ENCODE measurements at regions not wholly inside any gene's neighbourhood (a gene's known extent, or its start where the extent isn't known, plus 50 kb on each side); places are given as distances from the start of the nearest gene placed in this dataset.
A peak's percentile ranks its signal among the peaks of the same experiment; 100 is the strongest.

- H3K4me1 ChIP-seq (ENCODE audit: control insufficient read depth, insufficient read depth, low read length) = no peaks in the 10 kb centered on the region
- ATAC-seq (no peak), DNase-seq (no peak)
- no peak overlapping the region for H3K4me3 ChIP-seq (ENCODE audit: low read length)
- H3K27ac ChIP-seq (ENCODE audit: low read length) = no peak overlapping the region
- H3K27me3 ChIP-seq (ENCODE audit: control insufficient read depth, insufficient read depth) = no peaks in the 10 kb centered on the region
- intact Hi-C loops (cut with DNase I) = no loop called here
- 29% methylated on average over 9 of the region's 9 CpGs for WGBS
- H3K9me3 ChIP-seq (ENCODE audit: control insufficient read depth, low read length) = no peaks in the 10 kb centered on the region
These were observed 469.1 kb downstream of the SOX2 start for GRCh38 chr3:182180654-182181385.

- Histone ChIP-seq H3K4me1 (ENCODE audit: control insufficient read depth, insufficient read depth, low read length) (no peaks in the 10 kb centered on the region), H3K4me3 (ENCODE audit: low read length) (no peak overlapping the region), H3K27me3 (ENCODE audit: control insufficient read depth, insufficient read depth) (no peaks in the 10 kb centered on the region), H3K27ac (ENCODE audit: low read length) (no peak overlapping the region), H3K9me3 (ENCODE audit: control insufficient read depth, low read length) (no peaks in the 10 kb centered on the region)
- no peak for ATAC-seq
- 72% methylated on average over 5 of the region's 5 CpGs for WGBS
- DNase-seq = no peak
- intact Hi-C loops (cut with DNase I) = no loop called here
These were observed 470.8 kb downstream of the SOX2 start for GRCh38 chr3:182182531-182182968.

GRCh38 chr3:182183716-182184430 is 472.1 kb downstream of the SOX2 start:
- DNase-seq = no peak
- no peaks in the 10 kb centered on the region for H3K9me3 ChIP-seq (ENCODE audit: control insufficient read depth, low read length)
- 55% methylated on average over 6 of the region's 6 CpGs for WGBS
- H3K4me1 ChIP-seq (ENCODE audit: control insufficient read depth, insufficient read depth, low read length) = no peaks in the 10 kb centered on the region
- intact Hi-C loops (cut with DNase I) = no loop called here
- no peak overlapping the region for H3K27ac ChIP-seq (ENCODE audit: low read length)
- ATAC-seq = no peak
- H3K4me3 ChIP-seq (ENCODE audit: low read length) = no peak overlapping the region
- no peaks in the 10 kb centered on the region for H3K27me3 ChIP-seq (ENCODE audit: control insufficient read depth, insufficient read depth)

- intact Hi-C loops (cut with DNase I) = no loop called here
- no peak for ATAC-seq
- Histone ChIP-seq H3K27me3 (ENCODE audit: control insufficient read depth, insufficient read depth) (no peaks in the 10 kb centered on the region), H3K4me3 (ENCODE audit: low read length) (no peak overlapping the region), H3K9me3 (ENCODE audit: control insufficient read depth, low read length) (no peaks in the 10 kb centered on the region), H3K4me1 (ENCODE audit: control insufficient read depth, insufficient read depth, low read length) (no peaks in the 10 kb centered on the region), H3K27ac (ENCODE audit: low read length) (no peak overlapping the region)
- 45% methylated on average over 1 of the region's 1 CpG for WGBS
- no peak for DNase-seq
These were observed 473.6 kb downstream of the SOX2 start for GRCh38 chr3:182185313-182185712.

- DNase-seq = no peak
- WGBS = 85% methylated on average over 2 of the region's 2 CpGs
- Histone ChIP-seq H3K4me1 (ENCODE audit: control insufficient read depth, insufficient read depth, low read length) (no peaks in the 10 kb centered on the region), H3K9me3 (ENCODE audit: control insufficient read depth, low read length) (no peaks in the 10 kb centered on the region), H3K27me3 (ENCODE audit: control insufficient read depth, insufficient read depth) (no peaks in the 10 kb centered on the region), H3K4me3 (ENCODE audit: low read length) (no peak overlapping the region), H3K27ac (ENCODE audit: low read length) (no peak overlapping the region)
- intact Hi-C loops (cut with DNase I) = no loop called here
- ATAC-seq = no peak
These were observed 478.3 kb downstream of the SOX2 start for GRCh38 chr3:182190056-182190455.

- DNase-seq = no peak
- Histone ChIP-seq H3K27me3 (ENCODE audit: control insufficient read depth, insufficient read depth) (no peaks in the 10 kb centered on the region), H3K4me1 (ENCODE audit: control insufficient read depth, insufficient read depth, low read length) (no peaks in the 10 kb centered on the region), H3K4me3 (ENCODE audit: low read length) (no peak overlapping the region), H3K27ac (ENCODE audit: low read length) (no peak overlapping the region), H3K9me3 (ENCODE audit: control insufficient read depth, low read length) (no peaks in the 10 kb centered on the region)
- WGBS = 88% methylated on average over 1 of the region's 1 CpG
- intact Hi-C loops (cut with DNase I) = no loop called here
- no peak for ATAC-seq
These were observed 486.6 kb downstream of the SOX2 start for GRCh38 chr3:182198345-182198744.

GRCh38 chr3:182201456-182202168 is 489.9 kb downstream of the SOX2 start:
- Histone ChIP-seq H3K4me1 (ENCODE audit: control insufficient read depth, insufficient read depth, low read length) (no peaks in the 10 kb centered on the region), H3K4me3 (ENCODE audit: low read length) (no peak overlapping the region), H3K9me3 (ENCODE audit: control insufficient read depth, low read length) (no peaks in the 10 kb centered on the region), H3K27ac (ENCODE audit: low read length) (no peak overlapping the region), H3K27me3 (ENCODE audit: control insufficient read depth, insufficient read depth) (no peaks in the 10 kb centered on the region)
- intact Hi-C loops (cut with DNase I) = no loop called here
- WGBS = 57% methylated on average over 11 of the region's 11 CpGs
- no peak for DNase-seq
- ATAC-seq = no peak

- Histone ChIP-seq H3K27ac (ENCODE audit: low read length) (no peak overlapping the region), H3K27me3 (ENCODE audit: control insufficient read depth, insufficient read depth) (no peaks in the 10 kb centered on the region), H3K4me1 (ENCODE audit: control insufficient read depth, insufficient read depth, low read length) (no peaks in the 10 kb centered on the region), H3K9me3 (ENCODE audit: control insufficient read depth, low read length) (no peaks in the 10 kb centered on the region), H3K4me3 (ENCODE audit: low read length) (no peak overlapping the region)
- intact Hi-C loops (cut with DNase I) = no loop called here
- WGBS = 43% methylated on average over 4 of the region's 4 CpGs
- no peak for ATAC-seq
- DNase-seq = no peak
These were observed 500.9 kb downstream of the SOX2 start for GRCh38 chr3:182212479-182213076.

- Histone ChIP-seq H3K4me3 (ENCODE audit: low read length) (no peak overlapping the region), H3K27me3 (ENCODE audit: control insufficient read depth, insufficient read depth) (no peaks in the 10 kb centered on the region), H3K27ac (ENCODE audit: low read length) (no peak overlapping the region), H3K9me3 (ENCODE audit: control insufficient read depth, low read length) (no peaks in the 10 kb centered on the region), H3K4me1 (ENCODE audit: control insufficient read depth, insufficient read depth, low read length) (no peaks in the 10 kb centered on the region)
- 65% methylated on average over 4 of the region's 4 CpGs for WGBS
- no peak for ATAC-seq
- peak in 2 of 3 donors; percentile 33 to 74 for DNase-seq
- intact Hi-C loops (cut with DNase I) = no loop called here
These were observed 502.7 kb downstream of the SOX2 start for GRCh38 chr3:182214416-182214815.

GRCh38 chr3:182215881-182216280 is 504.2 kb downstream of the SOX2 start:
- intact Hi-C loops (cut with DNase I) = no loop called here
- DNase-seq (no peak), ATAC-seq (no peak)
- Histone ChIP-seq H3K4me3 (ENCODE audit: low read length) (no peak overlapping the region), H3K27me3 (ENCODE audit: control insufficient read depth, insufficient read depth) (no peaks in the 10 kb centered on the region), H3K9me3 (ENCODE audit: control insufficient read depth, low read length) (no peaks in the 10 kb centered on the region), H3K4me1 (ENCODE audit: control insufficient read depth, insufficient read depth, low read length) (no peaks in the 10 kb centered on the region), H3K27ac (ENCODE audit: low read length) (no peak overlapping the region)
